Activated CD4-positive, alpha-beta T cell treated with anti-CD3 and anti-CD28 coated beads for 24 hours (primary cell): ENCODE measurements at regions not wholly inside any gene's neighbourhood (a gene's known extent, or its start where the extent isn't known, plus 50 kb on each side); places are given as distances from the start of the nearest gene placed in this dataset.

Source experiments
- DNase-seq, 2 donors: peaks; one replicate each; pipeline ENCODE4 v3.0.0-alpha.2; 2020; ENCODE audit warnings: low read depth in 2 of 2

DNA sequence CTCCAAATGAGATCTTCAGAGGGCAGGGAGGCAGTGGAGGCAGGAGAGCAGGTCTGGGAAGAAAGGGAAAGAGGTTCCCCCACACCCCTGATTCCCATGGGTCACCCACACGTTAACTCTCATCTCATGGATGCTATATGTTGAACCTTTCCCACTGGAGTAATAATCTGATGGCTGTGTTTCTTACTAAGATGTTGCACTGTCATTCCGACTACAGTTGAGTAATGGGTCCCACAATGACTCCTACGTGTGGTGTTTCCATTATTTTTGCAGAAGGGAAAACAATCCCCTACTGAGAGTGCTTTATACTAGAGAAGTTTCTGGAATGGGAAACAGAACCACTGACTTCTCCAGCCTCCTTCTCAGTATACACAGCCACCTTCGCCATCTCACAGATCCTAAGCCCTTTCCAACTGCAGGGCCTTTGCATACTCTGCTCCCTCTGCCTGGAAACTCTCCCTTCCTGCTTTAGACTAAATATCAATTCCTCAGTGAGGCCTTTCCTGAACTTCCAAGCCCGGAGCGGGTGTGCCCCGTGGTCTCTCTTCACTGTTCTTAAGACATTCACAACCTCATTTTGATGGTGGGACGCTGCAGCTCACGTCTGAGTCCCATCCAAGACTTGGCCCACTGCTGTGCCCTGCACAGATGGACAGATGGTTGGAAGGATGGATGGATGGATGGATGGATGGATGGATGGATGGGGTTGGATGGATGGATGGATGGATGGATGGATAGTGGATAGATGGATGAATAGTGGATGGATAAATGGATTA is 238.6 kb upstream of the PMEPA1 start:
- DNase-seq, result no peak

DNA sequence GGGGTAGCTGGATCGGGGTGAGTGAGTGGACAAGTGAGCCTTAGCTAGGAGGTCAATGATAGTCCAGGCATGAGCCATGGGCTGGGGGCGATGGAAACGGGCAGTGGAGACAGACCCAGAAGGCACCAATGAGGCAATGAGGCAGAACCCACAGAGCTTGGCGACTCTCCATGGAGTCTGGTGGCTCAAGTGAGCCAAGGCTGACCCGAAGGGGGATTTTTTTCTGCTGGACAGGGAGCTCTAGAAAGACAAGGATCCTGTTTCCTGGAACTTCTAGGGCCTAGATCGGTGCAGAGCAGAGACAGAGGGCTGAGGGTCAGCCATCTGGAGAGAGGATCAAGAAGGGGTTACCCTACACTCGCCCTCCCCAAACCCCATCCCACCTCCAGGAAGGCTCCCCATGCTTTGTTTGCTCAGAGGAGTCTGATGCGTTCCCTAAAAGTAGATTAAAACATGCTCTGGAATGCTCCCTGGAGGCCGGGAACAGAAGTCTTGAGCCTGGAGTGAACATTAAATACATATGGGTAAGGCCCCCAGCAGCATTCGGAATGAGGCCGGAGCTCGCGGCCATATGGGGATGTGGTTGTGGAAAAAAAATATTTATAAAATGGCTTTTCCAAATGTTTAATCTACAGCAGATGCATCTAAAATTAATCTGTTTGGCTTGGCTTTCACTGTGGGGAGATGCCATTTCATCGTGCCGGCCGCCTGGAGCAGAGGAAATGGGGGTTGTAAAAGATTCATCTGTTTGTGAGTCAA is 237.8 kb upstream of the PMEPA1 start:
- DNase-seq, result no peak

DNA sequence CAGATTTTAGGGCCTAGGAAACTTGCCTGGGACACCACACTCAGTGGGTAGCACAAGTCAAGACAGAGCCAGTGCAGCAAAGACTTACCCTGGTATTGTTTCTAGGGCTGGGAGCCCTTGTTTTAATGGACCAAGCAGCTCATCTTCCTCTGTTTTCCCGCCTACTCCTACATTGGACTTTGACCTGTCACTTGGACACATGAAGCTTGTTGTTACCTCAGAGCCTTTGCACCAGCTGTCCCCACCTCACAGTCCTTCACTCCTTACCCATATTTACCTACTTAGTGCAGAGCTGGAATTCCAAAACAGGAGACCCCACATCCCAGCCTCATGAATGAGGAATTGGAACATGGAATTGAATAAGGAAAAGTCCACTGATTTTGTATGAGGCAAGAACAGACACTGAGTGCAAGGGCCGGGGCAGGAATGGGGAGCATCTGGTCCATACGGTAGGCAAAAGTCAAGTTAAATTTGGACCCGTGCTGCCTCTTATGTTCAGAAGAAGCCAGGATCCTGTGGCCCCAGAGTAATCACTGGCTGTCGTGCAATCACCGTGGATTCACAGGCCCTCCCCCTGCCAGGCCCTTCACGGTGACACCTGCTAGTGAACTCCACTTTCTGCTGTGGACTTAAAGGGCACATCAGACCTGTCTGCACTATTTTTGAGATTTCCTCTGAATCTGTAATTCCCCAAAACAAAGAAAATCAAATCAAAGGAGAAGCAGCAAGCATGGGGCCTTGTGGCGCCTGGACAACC is 236.9 kb upstream of the PMEPA1 start:
- DNase-seq, result no peak

DNA sequence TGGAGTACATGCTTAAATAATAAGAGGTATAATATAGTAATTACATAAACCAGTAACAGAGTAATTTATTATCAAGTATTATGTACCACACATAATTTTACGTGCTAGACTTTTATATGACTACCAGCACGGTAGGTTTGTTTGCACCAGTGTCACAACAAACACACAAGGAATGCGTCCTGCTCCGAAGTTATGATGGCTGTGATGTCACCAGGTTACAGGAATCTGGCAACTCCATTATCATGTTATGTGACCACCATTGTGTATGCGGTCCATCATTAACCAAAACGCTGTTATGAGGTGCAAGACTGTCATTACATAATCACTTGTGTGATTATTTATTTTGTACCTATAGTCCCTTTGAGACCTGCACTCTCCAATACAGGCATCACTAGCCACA is 235.2 kb upstream of the PMEPA1 start:
- no peak for DNase-seq

DNA sequence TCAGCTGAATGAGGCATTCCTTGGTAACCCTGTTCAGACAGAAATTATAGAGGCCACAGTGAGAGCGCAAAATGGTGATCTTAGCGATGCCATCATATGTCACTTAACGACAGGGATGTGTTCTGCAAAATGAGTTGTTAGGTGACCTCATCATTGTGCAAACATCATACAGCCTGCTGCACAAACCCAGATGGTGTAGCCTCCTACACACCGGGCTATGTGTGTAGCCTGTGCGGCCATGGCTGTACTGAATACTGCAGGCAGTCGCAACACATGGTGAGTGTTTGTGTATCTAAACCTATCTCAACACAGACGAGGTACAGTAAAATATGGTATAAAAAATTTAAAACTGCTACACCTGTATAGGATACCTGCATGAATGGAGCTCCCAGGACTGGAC is 234.1 kb upstream of the PMEPA1 start:
- DNase-seq, result no peak

DNA sequence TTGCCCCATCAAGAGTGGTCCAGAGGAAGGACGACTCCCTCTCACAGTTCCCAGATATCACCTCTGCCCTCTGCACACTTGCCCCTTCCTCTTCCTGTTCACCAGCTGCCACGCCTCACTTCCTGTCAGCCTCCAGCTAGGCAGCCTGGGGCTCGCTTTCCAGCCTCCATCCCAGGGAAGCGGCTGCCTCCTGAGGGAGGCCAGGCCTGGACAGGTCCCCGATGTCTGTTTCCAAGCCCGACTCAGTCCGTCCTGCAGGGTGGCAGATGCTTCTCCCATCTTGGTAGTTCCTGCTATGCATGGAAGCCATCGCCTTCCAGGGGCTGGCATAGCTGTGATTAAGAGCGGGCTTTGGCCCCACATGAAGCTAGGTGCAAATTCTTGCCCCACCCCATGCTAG is 233.5 kb upstream of the PMEPA1 start:
- DNase-seq, result no peak

DNA sequence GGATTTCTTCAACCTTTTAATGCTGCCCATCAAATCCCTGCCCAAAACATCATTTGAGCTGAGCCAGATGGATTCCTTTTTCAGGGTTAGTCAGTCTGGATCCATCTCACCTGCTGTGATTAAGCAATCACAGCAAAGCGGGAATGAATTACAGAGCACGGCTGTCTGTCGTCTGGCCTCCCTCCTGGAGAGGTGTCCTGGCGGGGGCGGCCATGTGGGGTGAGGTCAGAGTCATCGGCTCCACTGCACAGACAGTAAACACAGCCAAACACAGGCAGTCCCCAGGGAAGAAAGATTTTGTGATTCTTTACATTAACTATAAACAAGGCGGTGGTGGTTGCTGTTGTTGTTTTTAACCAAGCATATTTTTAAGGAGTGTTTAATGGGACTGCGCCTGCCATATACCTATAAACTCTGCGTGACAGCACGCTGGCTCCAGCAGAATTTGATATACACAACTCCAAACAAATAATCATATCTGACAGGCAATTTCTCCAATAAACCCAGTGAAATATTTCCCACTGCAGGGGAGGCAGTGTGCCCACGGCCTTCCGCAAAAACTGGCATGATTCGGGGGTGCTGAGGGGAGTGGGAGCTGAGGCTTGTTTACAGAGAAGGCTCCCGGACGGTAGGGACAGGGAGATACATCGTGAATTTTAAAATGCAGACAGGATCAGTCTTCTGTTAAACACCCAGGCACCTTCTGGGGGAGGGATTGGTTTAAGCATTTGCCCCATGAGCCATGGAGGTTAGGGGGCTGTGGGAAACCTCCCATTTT is 232.0 kb upstream of the PMEPA1 start:
- DNase-seq, result no peak

DNA sequence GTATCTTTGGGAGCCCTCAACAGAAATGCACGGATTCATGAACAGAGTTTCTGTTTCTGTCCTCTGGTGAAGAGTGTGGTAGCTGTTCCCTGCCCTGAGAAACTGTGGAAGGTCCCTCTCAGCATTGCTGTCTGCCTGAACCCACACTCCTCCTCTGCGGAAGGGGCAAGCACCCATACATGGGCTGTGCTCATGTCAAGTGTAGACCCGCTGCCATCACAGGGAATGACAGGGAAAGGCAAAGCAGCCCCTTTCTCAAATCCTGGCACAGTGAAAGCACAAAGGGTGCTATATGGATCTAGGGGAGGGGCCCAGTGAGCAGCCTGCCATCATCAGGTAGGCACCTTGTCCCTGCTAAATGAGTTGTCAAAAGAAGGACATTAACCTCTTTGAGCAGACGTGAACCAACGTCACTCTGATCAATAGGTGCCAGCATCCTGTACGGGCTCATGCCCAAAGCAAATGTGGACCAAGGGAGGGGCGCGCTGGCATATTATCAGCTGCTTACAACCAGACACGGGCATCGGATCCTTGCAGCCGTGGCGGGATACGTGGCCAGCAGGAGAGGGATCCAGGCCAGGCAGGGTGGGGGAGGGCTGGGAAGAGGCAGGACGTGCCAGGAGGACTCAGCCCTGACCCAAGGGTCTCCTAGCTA is 231.2 kb upstream of the PMEPA1 start:
- DNase-seq, result no peak

DNA sequence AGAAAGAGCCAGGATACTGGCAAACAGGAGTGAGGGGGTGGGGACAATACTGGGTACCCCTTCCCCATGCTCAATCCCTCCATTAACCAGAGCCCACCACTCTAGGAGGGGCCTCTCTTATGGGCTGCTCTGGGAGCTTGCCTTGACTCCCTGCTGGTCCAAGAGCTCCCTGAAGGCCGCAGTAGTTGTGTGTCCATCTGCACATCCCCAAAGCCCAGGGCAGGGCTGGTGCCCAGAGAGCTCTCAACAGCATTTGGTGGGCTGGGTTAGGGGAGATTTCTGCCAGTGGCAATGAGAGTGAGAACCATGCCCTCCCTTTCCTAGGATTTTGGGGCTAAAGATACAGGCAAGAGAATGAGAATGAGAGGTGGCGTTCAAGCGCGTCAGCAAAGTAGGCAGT is 230.6 kb upstream of the PMEPA1 start:
- no peak for DNase-seq

DNA sequence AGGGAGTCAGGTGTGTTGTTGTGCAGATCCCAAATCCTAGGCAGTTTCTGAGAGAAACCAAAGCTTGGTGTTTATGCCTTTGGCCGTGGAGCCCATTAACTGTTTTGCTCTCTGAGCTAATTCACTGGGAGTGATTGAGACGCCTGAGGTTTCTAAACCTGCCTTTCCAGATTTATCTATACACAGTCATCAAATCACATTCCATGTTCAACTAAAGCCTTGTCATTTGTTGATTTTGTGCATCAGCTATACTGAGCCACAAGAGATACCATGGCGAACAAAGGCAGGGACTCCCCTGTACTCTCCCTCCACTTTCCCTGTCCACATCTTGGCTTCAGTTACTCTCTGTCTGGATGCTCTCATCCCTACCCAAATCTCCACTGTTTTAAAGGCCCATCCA is 229.7 kb upstream of the PMEPA1 start:
- DNase-seq, result no peak

DNA sequence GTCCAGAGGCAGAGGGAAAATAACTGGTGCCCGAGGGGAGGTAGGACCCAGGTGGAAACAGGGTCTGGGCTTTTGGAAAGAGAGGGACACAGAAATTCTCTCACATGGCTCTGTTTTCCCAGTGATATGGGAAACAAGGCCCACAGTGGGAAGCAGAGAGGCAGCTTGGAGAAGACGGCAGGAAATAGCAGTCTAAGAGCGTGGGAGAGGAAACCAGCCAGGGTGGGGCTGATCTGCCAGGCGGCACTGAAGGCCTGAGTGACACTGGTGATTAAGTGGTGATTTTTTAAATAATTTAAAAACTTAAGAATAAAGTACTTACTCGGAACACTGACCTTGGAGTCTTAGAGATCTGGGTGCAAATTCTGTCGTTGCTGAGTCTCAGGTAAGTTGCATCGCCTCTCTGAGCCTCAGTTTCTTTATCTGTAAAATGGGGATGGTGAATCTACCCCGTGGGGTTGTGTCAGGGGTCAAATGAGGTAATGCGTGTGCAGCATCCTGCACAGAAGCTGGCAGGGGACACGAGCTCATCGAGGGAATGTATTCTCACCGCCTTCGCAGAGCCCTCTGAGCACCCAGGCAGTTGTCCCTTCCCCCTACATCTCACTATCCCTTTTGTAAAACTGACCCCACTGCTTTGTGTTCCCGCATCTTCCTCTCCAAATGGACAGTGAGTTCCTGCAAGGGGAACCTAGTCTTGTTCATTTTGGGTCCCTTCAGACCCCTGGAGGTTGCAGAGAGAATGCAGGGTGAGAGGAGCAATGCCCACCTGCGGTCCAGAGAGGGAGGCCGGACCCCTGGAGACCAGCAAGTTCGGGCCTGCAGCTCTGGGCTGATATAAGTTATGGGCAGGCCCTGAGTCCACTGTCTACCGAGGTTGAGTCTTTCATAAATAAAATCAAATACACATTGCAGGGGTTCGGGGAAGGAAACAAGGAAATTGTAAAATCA is 228.6 kb upstream of the PMEPA1 start:
- no peak for DNase-seq

DNA sequence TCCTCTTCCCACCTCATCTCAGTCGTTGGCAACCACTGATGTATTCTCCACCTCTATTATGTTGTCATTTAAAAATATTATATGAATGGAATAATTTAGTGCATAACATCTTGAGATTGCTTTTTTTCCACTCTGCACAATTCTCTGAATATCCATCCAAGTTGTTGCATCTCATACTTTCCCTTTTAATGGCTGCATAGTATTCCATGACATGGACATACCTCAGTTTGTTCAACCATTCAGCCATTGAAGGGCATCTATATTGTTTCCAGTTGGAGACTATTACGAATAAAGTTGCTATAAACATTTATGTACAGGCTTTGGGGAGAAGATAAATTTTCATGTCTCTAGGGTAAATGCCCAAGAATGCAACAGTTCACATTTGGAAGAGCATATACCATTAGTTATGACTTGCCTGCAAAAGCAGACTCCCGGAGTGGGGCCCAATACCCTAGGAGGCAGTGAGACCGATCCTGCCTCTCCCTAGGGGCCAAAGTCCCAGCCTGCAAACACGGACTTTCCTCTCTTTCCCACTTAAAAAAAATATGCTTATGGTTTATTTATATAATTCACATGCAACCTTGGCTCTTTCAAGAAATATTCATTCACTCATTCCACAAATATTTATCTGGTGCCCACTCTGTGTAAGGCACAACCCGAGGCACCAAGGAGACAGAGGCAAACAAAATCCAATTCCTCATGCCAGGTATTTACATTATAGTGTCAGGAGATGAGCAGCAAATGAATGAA is 227.0 kb upstream of the PMEPA1 start:
- no peak for DNase-seq

DNA sequence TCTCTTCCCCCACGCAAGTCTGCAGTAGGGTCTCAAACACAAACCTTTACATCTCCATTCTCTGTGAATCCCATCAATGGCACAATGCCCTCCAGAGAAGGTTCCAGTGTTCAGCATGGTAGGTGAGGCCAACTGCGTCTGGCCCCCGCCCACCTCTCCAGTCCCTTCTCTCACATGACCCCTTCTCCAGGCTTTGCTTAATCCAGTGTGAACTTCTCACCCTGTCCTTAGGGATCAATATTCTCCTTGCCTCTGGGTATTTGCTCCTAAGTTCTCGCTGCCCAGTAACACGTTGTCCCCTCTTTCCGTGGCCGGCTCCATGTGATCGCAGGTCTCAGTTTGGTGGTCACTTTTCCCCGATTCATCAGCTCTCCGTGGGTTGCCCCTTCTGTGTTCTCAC is 225.1 kb upstream of the PMEPA1 start:
- DNase-seq, result no peak

DNA sequence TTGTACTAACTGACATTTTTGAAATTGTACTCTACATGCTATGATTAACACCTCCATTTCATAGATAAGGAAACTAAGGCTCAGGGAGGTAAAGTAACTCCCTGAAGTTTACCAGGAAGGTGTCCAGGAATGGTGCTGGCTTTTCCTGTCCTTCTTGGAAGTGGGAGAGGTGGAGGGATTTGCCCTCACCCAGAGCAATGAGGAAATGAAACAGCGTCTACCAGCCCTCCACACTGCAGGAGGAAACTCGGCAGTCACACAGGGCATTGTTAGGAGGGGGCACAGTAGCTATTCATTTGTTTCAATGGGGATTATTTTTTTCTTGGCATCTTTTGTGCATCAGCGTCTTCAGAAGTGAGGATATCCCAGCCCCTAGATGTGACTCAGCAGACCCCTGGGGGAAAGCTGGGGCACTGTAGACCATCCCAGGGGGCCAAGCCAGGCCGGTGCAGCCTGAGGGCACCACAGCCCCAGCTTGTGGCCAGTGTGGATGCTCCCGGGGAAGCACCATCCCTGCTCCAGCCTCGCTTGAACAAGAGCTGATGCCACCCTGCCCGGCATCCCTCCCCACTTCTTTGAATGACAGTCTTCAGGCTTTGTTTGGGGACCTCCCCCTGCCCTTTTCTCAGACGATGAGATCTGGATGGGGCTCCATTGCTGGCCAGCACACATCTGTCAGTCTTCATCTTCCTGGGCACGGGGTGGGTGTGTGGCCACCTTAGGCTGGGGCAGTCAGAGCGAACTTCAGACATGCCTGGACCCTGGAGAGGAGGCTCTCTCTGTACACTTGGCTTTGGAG is 224.4 kb upstream of the PMEPA1 start:
- no peak for DNase-seq

DNA sequence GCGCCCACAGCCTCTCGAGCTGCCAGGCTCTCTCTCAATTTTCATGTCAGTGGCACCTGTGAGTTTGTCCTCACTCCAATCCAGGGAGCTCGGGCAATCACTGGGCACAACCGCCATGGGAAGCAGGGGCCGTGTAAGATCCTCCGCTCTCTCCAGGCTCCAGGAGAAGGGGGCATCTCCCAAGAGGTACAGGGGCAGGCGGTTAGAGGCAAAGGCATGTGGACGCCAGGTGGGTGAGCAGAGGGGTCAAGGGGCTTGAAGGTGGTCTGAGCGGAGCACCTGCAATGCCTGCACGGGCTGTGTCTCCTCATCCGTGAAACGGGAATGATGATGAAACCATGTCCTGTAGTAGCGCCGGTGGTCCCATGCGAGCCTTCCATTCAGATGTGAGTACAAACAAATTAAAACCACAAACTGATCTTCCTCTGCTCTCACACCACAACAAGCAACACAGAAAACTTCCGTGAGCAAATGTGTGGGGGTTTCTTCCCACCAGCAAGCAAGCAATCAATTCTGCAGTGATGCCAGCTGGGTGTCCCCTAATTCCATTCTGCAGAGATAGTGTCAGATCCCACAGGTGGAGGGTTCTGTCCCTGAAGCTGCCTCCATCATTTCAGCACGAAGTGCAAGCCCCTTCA is 222.5 kb upstream of the PMEPA1 start:
- no peak for DNase-seq

DNA sequence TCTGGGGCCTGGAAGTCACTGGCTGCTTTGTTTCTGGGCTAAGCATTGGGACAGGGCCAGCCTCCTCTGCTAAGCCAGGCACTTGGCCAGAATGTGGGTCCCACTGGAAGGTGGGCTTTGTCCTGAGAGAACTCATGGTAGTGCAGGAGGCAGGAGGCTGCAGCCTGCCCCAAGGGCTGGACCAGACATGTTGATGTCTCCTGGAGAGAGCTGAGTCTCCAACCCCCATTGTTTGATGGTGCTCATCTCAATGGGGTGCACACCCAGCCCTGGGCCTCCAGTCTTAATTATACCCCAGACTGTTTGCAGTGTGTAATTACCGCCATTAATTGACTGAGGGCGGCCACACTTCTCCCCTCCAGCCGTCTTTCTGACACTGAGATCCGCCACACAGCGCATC is 220.5 kb upstream of the PMEPA1 start:
- no peak for DNase-seq

DNA sequence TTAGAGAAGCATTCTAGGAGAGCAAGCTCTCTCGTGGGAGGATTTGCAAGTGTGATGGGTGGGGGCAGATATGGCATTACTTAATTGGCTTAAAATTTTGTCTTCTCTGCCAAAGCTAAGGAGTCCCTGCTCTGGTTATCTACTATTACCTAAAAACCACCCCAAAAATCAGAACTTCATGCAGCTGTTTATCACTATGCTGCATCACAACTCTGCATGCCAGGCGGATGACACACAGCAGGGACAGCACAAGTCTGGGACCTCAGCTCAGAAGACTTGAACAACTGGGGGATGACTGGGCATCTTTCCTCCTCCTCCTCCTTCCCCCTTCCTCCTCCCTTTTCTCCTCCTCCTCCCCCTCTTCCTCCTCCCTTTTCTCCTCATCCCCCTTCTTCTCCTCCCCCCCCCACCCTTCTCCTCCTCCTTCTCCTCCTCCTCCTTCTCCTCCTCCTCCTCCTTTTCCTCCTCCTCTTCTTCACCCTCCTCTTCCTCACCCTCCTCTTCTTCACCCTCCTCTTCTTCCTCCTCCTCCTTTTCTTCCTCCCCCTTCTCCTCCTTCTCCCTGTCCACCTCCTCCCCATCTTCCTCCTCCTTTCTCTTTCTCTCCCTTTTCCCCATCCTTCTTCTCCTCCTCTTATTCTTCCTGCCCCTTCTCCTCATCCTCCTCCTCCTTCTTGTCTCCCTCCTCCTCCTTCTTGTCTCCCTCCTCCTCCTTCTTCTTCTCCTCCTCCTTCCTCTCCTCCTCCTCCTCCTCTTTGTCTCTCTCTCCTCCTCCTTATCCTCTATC is 218.6 kb upstream of the PMEPA1 start:
- no peak for DNase-seq
